ENCODE measurements at regions not wholly inside any gene's neighbourhood (a gene's known extent, or its start where the extent isn't known, plus 50 kb on each side); places are given as distances from the start of the nearest gene placed in this dataset.
A peak's percentile ranks its signal among the peaks of the same experiment; 100 is the strongest.
"Not testable (repeated sequence)": the region's sequence is repeated elsewhere in the genome, so short reads cannot be mapped to it uniquely, and the experiment has no call there.

GRCh38 chr15:31219221-31219620 lies 107.4 kb upstream of the KLF13 start:
- no peak for DNase-seq (ENCODE audit: low read depth)

DNA sequence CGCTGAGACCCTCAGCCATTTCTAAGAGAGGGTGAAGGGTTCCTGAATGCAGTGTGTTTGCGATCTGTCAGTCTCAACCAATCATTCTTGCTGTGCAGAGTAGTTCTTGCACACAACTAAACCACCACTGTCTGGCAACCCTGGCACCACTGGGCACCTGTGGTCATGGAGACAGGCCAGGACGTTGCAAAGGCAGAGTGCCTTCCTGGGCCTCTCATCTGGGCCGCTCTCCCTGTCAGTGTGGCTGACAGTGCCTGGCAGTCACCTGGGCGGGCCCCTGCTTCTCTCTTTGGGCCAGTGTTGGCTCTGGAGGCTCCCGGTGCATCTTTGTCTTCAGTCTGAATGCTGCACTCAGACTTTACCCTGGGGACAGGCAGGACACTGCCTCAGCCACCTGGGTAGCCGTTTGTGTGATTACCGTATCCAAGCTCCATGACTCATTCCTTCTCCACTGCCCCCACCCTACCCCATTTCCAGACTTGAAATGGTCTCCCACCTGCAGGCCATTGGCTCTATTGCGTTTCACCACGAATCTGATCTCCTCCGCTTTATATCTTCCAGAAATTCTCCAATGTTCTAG lies 104.6 kb upstream of the KLF13 start:
- no peak for DNase-seq (ENCODE audit: low read depth)

DNA sequence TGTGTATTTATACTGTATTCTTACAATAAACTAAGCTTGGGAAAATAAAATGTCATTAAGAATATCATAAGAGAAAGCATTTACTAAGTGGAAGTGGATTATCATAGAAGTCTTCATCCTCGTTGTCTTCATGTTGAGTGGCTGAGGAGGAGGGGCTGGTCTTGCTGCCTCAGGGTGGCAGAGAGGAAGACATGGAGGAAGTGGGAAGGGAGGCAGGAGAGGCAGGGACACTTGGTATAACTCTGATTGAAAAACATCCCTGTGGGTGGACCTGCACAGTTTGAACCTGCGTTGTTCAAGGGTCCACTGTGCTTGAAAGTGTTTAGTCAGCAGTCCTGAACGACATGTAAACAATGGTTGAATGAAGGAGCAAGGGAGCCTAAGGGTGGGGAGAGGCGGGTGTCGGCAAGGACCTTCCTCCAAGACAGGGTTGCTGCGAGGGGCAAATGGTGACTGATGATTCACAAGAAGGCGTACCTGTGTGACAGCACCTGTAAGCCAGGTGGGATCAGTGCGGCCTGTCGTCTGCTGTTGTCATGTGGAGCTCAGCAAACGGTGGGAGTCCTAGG lies 103.8 kb upstream of the KLF13 start:
- DNase-seq (ENCODE audit: low read depth) = no peak

GRCh38 chr15:31223478-31224350 lies 102.9 kb upstream of the KLF13 start:
- DNase-seq (ENCODE audit: low read depth) = no peak

- DNase-seq (ENCODE audit: low read depth) = not testable (repeated sequence)
These were observed 102.0 kb upstream of the KLF13 start for GRCh38 chr15:31224661-31225060.

GRCh38 chr15:31225356-31225955 lies 101.2 kb upstream of the KLF13 start:
- DNase-seq (ENCODE audit: low read depth) = no peak

DNA sequence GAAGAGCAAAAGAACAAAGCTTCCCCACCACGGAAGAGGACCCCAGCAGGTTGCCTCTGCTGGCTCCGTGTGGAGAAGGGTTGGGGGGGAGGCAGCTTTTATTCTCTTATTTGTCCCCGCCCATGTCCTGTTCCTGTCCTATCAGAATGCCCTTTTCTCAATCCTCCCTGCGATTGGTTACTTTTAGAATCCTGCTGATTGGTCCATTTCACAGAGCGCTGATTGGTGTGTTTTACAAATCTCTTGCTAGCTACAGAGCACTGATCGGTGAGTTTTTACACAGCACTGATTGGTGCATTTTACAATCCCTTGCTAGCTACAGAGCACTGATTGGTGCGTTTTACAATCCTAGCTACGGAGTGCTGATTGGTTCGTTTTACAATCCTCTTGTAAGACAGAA lies 100.6 kb upstream of the KLF13 start:
- DNase-seq (ENCODE audit: low read depth) = no peak

GRCh38 chr15:31227235-31227634 lies 99.4 kb upstream of the KLF13 start:
- no peak for DNase-seq (ENCODE audit: low read depth)

- no peak for DNase-seq (ENCODE audit: low read depth)
These were observed 98.6 kb upstream of the KLF13 start for GRCh38 chr15:31228011-31228484.

- DNase-seq (ENCODE audit: low read depth) = no peak
These were observed 97.4 kb upstream of the KLF13 start for GRCh38 chr15:31228980-31229826.

DNA sequence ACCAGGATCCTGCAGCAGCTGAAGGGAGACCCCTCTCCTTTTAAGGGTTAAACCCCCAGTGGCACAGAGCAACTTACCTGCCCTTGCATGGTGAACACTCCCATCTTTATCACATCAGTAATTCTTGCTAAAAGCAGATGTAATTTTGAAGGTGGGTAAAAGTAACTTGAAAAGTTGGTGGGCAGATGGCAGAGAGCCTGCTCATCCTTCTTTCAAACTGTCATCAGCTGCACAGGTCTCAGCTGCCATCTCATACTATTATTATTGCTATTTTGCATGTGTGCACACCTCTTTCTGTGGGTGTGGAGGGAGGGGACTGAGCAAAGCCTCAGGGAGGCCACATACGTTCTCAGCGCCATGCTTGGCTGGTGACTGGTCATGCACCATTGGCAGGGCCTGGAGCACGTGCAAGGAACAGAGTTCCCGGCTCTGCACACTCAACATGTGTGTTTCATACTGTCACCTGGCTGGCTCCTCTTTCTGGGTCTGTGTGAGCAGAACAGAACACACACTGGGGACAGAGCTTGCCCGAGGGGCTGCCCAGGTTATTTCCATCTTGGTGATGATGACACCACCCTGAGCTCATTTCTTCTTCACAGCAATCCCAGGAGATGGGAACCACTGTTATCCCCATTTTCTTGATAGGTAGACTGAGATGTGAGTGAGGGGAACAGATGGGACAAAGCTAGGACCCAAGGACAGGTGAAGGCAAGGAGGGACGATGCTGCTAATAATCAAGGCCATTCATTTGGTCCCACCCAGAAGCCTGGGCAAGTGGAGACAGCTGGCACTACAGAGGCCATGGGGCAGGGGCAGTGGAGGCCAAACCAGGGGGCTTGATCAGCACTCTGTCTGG lies 95.8 kb upstream of the KLF13 start:
- no peak for DNase-seq (ENCODE audit: low read depth)

DNA sequence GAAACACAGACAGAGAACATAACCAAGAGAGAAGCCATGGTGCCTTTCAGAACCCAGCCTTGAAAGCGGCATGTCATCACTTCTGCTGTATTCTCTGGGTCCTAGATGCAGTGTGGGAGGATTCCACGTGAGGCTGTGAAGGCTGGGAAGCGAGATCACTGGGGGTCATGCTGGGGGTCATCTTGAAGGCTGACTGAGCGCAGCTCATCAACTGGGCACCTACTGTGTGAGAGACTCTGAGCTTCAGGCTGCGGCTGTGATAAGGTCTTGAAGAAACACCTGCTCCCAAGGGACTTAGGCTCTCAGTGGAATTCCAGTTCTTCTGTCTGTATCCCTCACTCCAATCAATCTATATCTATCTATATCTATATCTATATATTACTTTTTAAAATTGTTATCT lies 91.8 kb upstream of the KLF13 start:
- DNase-seq (ENCODE audit: low read depth) = no peak

DNA sequence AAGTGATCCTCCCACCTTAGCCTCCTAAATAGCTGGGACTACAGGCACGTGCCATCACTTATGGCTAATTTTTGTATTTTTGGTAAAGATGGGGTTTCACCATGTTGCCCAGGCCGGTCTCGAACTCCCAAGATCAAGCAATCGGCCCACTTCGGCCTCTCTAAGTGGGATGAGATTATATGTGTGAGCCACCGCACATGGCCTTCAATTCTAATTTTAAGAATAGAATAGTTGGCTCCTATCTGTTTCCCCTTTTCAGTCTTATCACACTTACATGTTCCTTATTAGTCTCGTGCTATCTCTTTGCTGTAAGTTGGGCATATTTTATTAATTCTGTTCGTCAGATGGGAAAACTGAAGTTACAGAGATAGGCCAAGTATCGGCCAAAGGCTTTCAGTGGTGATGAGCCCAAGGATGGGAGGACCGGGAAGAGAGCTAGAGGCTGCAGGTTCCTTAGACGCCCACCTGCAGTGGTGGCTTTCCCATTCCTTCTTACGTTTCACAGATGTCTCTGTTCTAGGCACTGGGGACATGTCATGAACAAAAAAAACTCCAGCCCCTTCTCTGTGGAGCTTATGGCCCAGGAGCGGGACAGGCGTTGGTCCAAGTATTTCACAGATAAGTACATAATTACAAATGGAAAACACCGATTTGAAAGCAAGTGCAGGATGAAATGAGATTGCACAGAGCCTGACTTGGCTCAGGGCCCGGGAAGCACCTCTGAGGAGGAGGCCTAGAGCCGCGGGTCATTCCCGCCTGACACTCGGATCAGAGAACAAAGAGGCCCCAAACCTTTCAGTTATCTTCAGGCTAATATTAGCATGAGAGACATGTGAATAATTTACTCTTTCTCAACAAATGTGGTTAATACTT lies 91.1 kb upstream of the KLF13 start:
- no peak for DNase-seq (ENCODE audit: low read depth)

GRCh38 chr15:31236184-31237042 lies 90.2 kb upstream of the KLF13 start:
- peak; percentile 79 for DNase-seq (ENCODE audit: low read depth)

- DNase-seq (ENCODE audit: low read depth) = no peak
These were observed 89.7 kb upstream of the KLF13 start for GRCh38 chr15:31237043-31237324.

DNA sequence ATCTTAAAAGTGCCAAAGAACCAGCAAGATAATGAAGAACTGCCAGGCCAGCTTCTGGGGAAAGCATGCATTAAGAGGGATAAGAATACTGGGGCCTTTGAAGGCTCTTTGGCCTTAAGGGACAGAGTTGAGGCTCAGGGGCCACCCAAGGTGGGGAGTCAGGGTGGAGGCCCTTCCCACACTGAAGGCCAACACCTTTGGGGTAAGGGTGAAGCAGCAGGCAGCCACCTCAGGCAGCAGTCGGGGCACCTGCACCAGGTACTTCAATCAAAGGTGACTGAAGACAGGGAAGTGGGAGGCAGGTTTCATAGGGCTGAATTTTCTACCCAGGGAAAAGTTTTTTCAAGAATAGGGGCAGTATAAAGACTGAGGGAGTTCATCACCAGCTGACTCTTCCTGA lies 87.7 kb upstream of the KLF13 start:
- DNase-seq (ENCODE audit: low read depth) = no peak

GRCh38 chr15:31239409-31239808 lies 87.2 kb upstream of the KLF13 start:
- no peak for DNase-seq (ENCODE audit: low read depth)

GRCh38 chr15:31241888-31242522 lies 84.6 kb upstream of the KLF13 start:
- DNase-seq (ENCODE audit: low read depth) = no peak

DNA sequence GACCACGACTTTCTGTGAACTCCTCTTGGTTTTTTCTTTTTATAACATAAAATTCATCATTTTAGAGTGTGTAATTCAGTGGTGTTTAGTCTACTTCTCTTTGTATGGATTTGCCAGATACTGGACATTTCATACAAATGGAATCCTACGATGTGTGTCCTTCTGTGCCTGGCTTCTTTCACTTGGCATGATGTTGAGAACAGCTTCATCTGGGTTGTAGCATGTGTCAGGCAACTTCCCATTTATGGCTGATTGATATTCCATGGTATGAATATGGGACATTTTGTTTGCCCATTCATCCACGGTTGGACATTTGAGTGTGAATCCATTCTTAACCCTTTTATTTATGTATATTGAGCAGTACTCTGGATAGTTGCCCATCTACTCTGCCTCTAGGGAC lies 82.7 kb upstream of the KLF13 start:
- DNase-seq (ENCODE audit: low read depth) = no peak
